ENCODE measurements at regions not wholly inside any gene's neighbourhood (a gene's known extent, or its start where the extent isn't known, plus 50 kb on each side); places are given as distances from the start of the nearest gene placed in this dataset.

DNA sequence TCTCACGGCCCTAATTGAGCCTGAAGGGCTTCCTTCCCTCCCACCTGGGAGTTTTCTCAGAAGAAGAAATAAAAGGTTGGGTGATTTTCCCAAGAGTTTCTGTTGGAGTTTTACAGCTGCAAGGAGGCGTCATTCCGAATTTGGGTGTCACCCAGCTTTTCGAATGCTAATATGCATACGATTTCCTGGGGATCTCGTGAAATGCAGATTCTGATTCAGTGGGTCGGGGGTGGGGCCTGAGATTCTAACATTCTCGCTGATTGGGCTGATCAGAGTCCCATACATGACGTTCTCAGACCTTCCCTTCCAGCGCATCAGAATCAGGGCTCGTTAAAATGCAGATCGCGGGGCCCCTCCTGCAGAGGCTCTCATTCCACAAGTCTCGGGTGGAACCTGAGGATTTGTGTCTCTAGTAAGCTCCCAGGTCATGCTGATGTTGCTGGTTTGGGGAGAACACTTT is 125.8 kb upstream of the STX18 start:
- TF ChIP-seq, protein P1, sequence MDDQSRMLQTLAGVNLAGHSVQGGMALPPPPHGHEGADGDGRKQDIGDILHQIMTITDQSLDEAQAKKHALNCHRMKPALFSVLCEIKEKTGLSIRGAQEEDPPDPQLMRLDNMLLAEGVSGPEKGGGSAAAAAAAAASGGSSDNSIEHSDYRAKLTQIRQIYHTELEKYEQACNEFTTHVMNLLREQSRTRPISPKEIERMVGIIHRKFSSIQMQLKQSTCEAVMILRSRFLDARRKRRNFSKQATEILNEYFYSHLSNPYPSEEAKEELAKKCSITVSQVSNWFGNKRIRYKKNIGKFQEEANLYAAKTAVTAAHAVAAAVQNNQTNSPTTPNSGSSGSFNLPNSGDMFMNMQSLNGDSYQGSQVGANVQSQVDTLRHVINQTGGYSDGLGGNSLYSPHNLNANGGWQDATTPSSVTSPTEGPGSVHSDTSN (IDR thresholded peaks at IDR 0.05), result no peak
- TF ChIP-seq GATA2 (CRISPR knock-in tag; IDR thresholded peaks at IDR 0.05) (no peak), POLR2AphosphoS5 (IDR thresholded peaks at IDR 0.05; ENCODE audit: low read depth, low read length) (no peak), TAF1 (IDR thresholded peaks at IDR 0.05; ENCODE audit: borderline replicate concordance, low read depth, low read length) (no peak)
- TF ChIP-seq, protein P2, sequence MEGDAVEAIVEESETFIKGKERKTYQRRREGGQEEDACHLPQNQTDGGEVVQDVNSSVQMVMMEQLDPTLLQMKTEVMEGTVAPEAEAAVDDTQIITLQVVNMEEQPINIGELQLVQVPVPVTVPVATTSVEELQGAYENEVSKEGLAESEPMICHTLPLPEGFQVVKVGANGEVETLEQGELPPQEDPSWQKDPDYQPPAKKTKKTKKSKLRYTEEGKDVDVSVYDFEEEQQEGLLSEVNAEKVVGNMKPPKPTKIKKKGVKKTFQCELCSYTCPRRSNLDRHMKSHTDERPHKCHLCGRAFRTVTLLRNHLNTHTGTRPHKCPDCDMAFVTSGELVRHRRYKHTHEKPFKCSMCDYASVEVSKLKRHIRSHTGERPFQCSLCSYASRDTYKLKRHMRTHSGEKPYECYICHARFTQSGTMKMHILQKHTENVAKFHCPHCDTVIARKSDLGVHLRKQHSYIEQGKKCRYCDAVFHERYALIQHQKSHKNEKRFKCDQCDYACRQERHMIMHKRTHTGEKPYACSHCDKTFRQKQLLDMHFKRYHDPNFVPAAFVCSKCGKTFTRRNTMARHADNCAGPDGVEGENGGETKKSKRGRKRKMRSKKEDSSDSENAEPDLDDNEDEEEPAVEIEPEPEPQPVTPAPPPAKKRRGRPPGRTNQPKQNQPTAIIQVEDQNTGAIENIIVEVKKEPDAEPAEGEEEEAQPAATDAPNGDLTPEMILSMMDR (IDR thresholded peaks at IDR 0.05), result no peak
- TF ChIP-seq, protein P3, sequence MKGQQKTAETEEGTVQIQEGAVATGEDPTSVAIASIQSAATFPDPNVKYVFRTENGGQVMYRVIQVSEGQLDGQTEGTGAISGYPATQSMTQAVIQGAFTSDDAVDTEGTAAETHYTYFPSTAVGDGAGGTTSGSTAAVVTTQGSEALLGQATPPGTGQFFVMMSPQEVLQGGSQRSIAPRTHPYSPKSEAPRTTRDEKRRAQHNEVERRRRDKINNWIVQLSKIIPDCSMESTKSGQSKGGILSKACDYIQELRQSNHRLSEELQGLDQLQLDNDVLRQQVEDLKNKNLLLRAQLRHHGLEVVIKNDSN (IDR thresholded peaks at IDR 0.05; ENCODE audit: borderline replicate concordance, low read depth), result no peak
- TF ChIP-seq, protein P4, sequence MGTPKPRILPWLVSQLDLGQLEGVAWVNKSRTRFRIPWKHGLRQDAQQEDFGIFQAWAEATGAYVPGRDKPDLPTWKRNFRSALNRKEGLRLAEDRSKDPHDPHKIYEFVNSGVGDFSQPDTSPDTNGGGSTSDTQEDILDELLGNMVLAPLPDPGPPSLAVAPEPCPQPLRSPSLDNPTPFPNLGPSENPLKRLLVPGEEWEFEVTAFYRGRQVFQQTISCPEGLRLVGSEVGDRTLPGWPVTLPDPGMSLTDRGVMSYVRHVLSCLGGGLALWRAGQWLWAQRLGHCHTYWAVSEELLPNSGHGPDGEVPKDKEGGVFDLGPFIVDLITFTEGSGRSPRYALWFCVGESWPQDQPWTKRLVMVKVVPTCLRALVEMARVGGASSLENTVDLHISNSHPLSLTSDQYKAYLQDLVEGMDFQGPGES (IDR thresholded peaks at IDR 0.05; ENCODE audit: low read depth, low read length), result no peak
- TF ChIP-seq, protein P5, sequence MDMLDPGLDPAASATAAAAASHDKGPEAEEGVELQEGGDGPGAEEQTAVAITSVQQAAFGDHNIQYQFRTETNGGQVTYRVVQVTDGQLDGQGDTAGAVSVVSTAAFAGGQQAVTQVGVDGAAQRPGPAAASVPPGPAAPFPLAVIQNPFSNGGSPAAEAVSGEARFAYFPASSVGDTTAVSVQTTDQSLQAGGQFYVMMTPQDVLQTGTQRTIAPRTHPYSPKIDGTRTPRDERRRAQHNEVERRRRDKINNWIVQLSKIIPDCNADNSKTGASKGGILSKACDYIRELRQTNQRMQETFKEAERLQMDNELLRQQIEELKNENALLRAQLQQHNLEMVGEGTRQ (IDR thresholded peaks at IDR 0.05; ENCODE audit: borderline replicate concordance, low read depth, low read length), result no peak

Measured in SK-N-SH (cell line).